Esophagus squamous epithelium (tissue), 5 donors: ENCODE measurements at regions not wholly inside any gene's neighbourhood (a gene's known extent, or its start where the extent isn't known, plus 50 kb on each side); places are given as distances from the start of the nearest gene placed in this dataset.

Source experiments
- DNase-seq: peaks from one replicate; lab custom pipeline; 2025; lab: John Stamatoyannopoulos, UW
- H3K27ac ChIP-seq, 4 donors: fragments of 200-600 bp; sonication (generic); one replicate each; pipeline ENCODE4 v1.5.1; 2016 to 2019; ENCODE audit warnings: mild to moderate bottlenecking in 1 of 4
- H3K27me3 ChIP-seq, 4 donors: fragments of 200-600 bp; sonication (generic); 1 replicate in 3 of 4; 2 replicates in 1 of 4; pipeline versions ENCODE4 v1.5.1 to v1.6.0; 2017 to 2021; ENCODE audit warnings: antibody characterized with exemption in 1 of 4
- H3K36me3 ChIP-seq, 3 donors: fragments of 200-600 bp; sonication (generic); one replicate each; pipeline ENCODE4 v1.5.1; 2016 to 2019
- H3K4me1 ChIP-seq, 3 donors: fragments of 200-600 bp; sonication (generic); one replicate each; pipeline ENCODE4 v1.5.1; 2017 to 2019
- H3K4me3 ChIP-seq, 4 donors: fragments of 200-600 bp; sonication (generic); 1 replicate in 3 of 4; 2 replicates in 1 of 4; pipeline ENCODE4 v1.5.1; 2016 to 2019; ENCODE audit warnings: mild to moderate bottlenecking in 2 of 4, moderate library complexity in 1 of 4
- H3K9me3 ChIP-seq, 3 donors: fragments of 200-600 bp; sonication (generic); one replicate each; pipeline ENCODE4 v1.5.1; 2016 to 2019
- POLR2A ChIP-seq, 4 donors: fragments of 450-650 bp; IDR thresholded peaks; one replicate each; pipeline ENCODE4 v1.6.1; 2017; ENCODE audit warnings: antibody characterized with exemption in 4 of 4, mild to moderate bottlenecking in 4 of 4, moderate library complexity in 3 of 4
- WGBS, 2 donors: methylation state at CpG; one replicate each; pipeline ENCODE4 v1.1.5; 2018; 5-methylcytosine and 5-hydroxymethylcytosine counted together
- intact Hi-C: fragments of 100-400 bp; cut with DNase I; formaldehyde crosslinking; loops from one replicate; pipeline ENCODE4 v1.15.0; 2022
- TF ChIP-seq, protein P1 (sequence below), 6 experiments: fragments of 450-650 bp in 4 of 6; fragments of 200-600 bp in 2 of 6; sonication (generic) in 2 of 6; IDR thresholded peaks; one replicate each; pipeline ENCODE4 v1.5.1; 2016 to 2019; ENCODE audit warnings: antibody characterized with exemption in 6 of 6, mild to moderate bottlenecking in 4 of 6, moderate library complexity in 4 of 6
- donor health status: DM: yes; HTN: yes; CAD: no.

DNA sequence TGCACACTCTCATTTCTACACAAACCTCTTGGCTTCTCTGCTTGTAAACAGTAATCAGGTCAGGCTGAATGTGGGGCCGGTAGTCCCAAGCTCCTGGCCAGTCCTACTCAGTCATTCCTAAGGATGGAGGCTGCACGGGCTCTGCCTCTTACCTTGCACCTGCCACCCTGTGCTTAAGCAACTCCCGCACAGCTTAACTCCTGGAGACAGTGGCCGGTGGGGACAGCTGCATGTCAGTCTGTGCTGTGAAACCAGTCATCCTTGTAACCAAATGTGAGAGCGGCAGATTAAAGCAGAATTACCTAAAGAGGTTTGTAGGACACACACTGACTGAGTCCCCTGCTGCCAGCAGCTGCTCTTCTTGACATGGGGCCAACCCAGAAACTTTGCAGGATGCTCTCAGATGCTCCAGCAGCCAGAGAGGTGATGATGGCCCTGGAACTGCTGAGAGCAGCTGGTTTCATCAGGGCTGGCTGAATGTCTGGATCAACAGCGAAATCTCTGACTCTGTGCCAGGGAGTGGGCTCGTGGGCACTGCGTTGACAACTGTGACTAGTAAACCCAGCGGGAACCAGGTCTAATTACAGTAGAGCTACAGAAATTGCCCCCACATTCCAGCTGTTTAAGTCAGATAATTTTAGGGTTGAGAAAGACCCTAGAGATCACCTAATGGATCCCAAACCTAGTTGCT is 123.7 kb downstream of the ANAPC4 start:
- intact Hi-C loops, result no loop called here
- no peak overlapping the region for H3K4me3 ChIP-seq
- 64 to 71% methylated on average over 5 of the region's 9 CpGs for WGBS, 2 donors
- DNase-seq, result no peak
- H3K27me3 ChIP-seq, result no peaks in the 10 kb centered on the region
- no peak overlapping the region for H3K27ac ChIP-seq
- TF ChIP-seq, protein P1, sequence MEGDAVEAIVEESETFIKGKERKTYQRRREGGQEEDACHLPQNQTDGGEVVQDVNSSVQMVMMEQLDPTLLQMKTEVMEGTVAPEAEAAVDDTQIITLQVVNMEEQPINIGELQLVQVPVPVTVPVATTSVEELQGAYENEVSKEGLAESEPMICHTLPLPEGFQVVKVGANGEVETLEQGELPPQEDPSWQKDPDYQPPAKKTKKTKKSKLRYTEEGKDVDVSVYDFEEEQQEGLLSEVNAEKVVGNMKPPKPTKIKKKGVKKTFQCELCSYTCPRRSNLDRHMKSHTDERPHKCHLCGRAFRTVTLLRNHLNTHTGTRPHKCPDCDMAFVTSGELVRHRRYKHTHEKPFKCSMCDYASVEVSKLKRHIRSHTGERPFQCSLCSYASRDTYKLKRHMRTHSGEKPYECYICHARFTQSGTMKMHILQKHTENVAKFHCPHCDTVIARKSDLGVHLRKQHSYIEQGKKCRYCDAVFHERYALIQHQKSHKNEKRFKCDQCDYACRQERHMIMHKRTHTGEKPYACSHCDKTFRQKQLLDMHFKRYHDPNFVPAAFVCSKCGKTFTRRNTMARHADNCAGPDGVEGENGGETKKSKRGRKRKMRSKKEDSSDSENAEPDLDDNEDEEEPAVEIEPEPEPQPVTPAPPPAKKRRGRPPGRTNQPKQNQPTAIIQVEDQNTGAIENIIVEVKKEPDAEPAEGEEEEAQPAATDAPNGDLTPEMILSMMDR (IDR thresholded peaks at IDR 0.05), result no peak
- TF ChIP-seq POLR2A (IDR thresholded peaks at IDR 0.05), result no peak
- no peaks in the 10 kb centered on the region for H3K4me1 ChIP-seq
- no peaks in the 10 kb centered on the region for H3K36me3 ChIP-seq
- H3K9me3 ChIP-seq, result peaks cover 0 to 5% (median 0%) of the 10 kb centered on the region in 3 donors

DNA sequence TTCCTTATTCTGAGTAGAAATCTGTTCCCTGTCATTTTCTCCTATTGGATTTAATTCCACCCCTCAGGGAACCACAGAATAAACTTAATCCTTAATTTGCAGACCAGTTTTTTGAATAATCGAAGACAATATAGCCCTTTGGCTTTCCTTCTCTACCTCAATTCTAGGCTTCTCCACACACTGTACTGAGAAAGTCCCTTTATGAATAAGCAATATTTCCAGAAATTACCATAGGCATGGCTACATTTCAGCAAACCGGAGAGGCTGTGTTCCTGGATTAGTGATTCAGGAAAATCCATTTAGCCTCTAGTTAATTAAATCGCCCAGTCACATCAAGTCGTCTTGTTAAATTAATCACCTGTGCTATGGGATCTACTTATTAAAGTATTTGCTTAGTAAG is 125.1 kb downstream of the ANAPC4 start:
- no peak overlapping the region for H3K27ac ChIP-seq
- no peaks in the 10 kb centered on the region for H3K4me1 ChIP-seq
- H3K9me3 ChIP-seq, result peaks cover 0 to 5% (median 0%) of the 10 kb centered on the region in 3 donors
- no peaks in the 10 kb centered on the region for H3K36me3 ChIP-seq
- 48 to 62% methylated on average over 4 of the region's 4 CpGs for WGBS, 2 donors
- intact Hi-C loops, result no loop called here
- no peak overlapping the region for H3K4me3 ChIP-seq
- no peak for DNase-seq
- TF ChIP-seq, protein P1 (IDR thresholded peaks at IDR 0.05), result no peak
- TF ChIP-seq POLR2A (IDR thresholded peaks at IDR 0.05), result no peak
- H3K27me3 ChIP-seq, result no peaks in the 10 kb centered on the region

DNA sequence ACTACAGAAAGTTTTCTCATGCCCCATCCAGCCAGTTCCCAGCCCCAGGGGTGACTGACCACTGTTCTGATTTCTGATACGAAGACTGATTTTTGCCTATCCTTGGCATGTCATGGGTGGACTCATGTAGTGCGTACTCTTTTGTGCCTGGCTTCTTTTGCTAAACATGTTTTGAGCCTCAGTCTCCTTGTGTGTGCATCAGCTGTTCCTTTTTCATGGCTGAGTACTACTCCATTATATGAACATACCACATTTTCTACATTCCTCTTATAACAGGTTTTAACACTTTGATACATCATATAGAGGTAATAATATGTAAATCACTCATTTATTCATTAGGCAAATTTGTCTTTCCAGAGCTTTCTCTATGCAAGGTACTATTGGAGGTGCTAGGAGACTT is 126.7 kb downstream of the ANAPC4 start:
- Histone ChIP-seq H3K4me1 (no peaks in the 10 kb centered on the region), H3K27me3 (no peaks in the 10 kb centered on the region), H3K36me3 (no peaks in the 10 kb centered on the region), H3K27ac (no peak overlapping the region), H3K9me3 (peaks cover 0 to 5% (median 0%) of the 10 kb centered on the region in 3 donors), H3K4me3 (no peak overlapping the region)
- intact Hi-C loops, result no loop called here
- no peak for TF ChIP-seq POLR2A (IDR thresholded peaks at IDR 0.05)
- TF ChIP-seq, protein P1 (IDR thresholded peaks at IDR 0.05), result no peak
- DNase-seq, result no peak
- WGBS, 2 donors, result 92 to 97% methylated on average over 2 of the region's 2 CpGs

DNA sequence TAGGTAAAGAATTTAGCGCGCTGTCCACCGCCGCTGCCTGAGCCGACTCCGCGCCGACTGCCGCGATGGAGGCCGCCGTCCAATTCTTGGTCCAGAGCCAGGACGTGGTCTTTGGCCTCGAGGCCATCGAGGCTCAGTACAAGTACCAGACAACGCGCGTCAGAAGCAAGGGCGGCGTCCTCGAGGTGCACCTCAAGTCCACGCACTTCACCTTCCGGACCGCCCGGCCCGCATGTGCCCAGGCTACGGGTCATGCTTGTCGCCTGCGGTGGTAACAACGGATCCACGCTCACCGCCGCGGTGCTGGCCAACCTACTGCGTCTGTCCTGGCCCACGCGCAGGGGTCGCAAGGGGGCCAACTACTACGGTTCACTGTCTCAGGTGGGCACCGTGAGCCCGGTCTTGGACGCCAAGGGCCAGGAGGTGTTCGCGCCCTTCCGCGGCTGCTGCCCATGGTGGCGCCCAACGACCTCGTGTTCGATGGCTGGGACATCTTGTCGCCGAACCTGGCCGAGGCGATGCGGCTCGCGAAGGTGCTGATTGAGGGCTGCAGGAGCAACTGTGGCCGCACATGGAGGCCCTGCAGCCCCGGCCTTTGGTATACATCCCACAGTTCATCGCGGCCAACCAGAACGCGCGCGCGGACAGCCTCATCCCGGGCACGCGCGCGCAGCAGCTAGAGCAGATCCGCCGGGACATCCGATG is 128.0 kb downstream of the ANAPC4 start:
- intact Hi-C loops, result no loop called here
- WGBS, 2 donors, result 93 to 94% methylated on average over 16 of the region's 74 CpGs
- Histone ChIP-seq H3K4me1 (no peaks in the 10 kb centered on the region), H3K9me3 (peaks cover 0 to 5% (median 0%) of the 10 kb centered on the region in 3 donors), H3K4me3 (no peak overlapping the region), H3K27me3 (no peaks in the 10 kb centered on the region), H3K27ac (no peak overlapping the region), H3K36me3 (no peaks in the 10 kb centered on the region)
- DNase-seq, result no peak
- TF ChIP-seq POLR2A (IDR thresholded peaks at IDR 0.05), result no peak
- TF ChIP-seq, protein P1 (IDR thresholded peaks at IDR 0.05), result no peak

DNA sequence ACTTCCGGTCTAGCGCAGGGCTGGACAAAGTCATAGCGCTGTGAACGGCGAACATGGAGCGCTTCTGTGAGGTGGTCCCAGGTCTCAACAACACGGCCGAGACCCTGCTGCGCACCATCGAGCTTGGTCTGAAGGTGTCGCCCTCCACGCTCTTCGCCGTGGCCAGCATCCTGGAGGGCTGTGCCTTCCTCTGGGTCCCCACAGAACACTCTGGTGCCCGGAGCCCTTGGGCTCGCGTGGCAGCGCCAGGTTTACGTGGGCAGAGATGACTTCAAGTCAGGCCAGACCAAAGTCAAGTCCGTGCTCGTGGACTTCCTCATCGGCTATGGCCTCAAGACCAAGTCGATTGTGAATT is 128.6 kb downstream of the ANAPC4 start:
- H3K27ac ChIP-seq, result no peak overlapping the region

More for the DNA sequence above, 128.6 kb downstream of the ANAPC4 start:
- no peak overlapping the region for H3K4me3 ChIP-seq
- no peaks in the 10 kb centered on the region for H3K27me3 ChIP-seq
- TF ChIP-seq, protein P1 (IDR thresholded peaks at IDR 0.05), result no peak
- no peak for TF ChIP-seq POLR2A (IDR thresholded peaks at IDR 0.05)
- WGBS, 2 donors, result 83 to 95% methylated on average over 6 to 18 of the region's 23 CpGs
- peaks cover 0 to 5% (median 0%) of the 10 kb centered on the region in 3 donors for H3K9me3 ChIP-seq
- no peaks in the 10 kb centered on the region for H3K4me1 ChIP-seq
- no peaks in the 10 kb centered on the region for H3K36me3 ChIP-seq
- intact Hi-C loops, result no loop called here
- DNase-seq, result no peak
